Tibial nerve (tissue), 4 donors: ENCODE measurements at regions not wholly inside any gene's neighbourhood (a gene's known extent, or its start where the extent isn't known, plus 50 kb on each side); places are given as distances from the start of the nearest gene placed in this dataset.

ENCODE experiments used
- DNase-seq, 2 donors: peaks; one replicate each; pipeline ENCODE4 v3.0.0-alpha.2; 2019; ENCODE audit warnings: low spot score in 2 of 2
- H3K27ac ChIP-seq, 4 donors: fragments of 200-600 bp; sonication (generic) in 3 of 4; one replicate each; pipeline ENCODE4 v1.5.1; 2017 to 2019; ENCODE audit warnings: mild to moderate bottlenecking in 1 of 4
- H3K27me3 ChIP-seq, 2 donors: fragments of 200-600 bp; sonication (generic) in 1 of 2; one replicate each; pipeline versions ENCODE4 v1.5.1 to v1.6.0; 2017 to 2019
- H3K36me3 ChIP-seq, 3 donors: fragments of 200-600 bp; sonication (generic); one replicate each; pipeline ENCODE4 v1.5.1; 2018 to 2019
- H3K4me1 ChIP-seq, 4 donors: fragments of 200-600 bp; sonication (generic) in 3 of 4; one replicate each; pipeline ENCODE4 v1.5.1; 2017 to 2019
- H3K4me3 ChIP-seq, 4 donors: fragments of 200-600 bp; sonication (generic) in 3 of 4; one replicate each; pipeline ENCODE4 v1.5.1; 2017 to 2019; ENCODE audit warnings: mild to moderate bottlenecking in 1 of 4, moderate library complexity in 1 of 4
- H3K9me3 ChIP-seq, 4 donors: fragments of 200-600 bp; sonication (generic) in 3 of 4; one replicate each; pipeline ENCODE4 v1.5.1; 2017 to 2019
- EP300 ChIP-seq, 2 donors: sonication (generic); formaldehyde crosslinking; IDR thresholded peaks; one replicate each; pipeline ENCODE4 v1.6.1; 2017; ENCODE audit warnings: antibody characterized with exemption in 2 of 2, mild to moderate bottlenecking in 1 of 2
- POLR2A ChIP-seq, 2 donors: fragments of 450-650 bp; IDR thresholded peaks; one replicate each; pipeline ENCODE4 v1.6.1; 2017; ENCODE audit warnings: antibody characterized with exemption in 2 of 2, mild to moderate bottlenecking in 2 of 2, moderate library complexity in 2 of 2
- WGBS, 2 donors: methylation state at CpG; one replicate each; pipeline ENCODE4 v1.1.5; 2018; 5-methylcytosine and 5-hydroxymethylcytosine counted together
- TF ChIP-seq, protein P1 (sequence below), 5 experiments: fragments of 200-600 bp in 3 of 5; fragments of 450-650 bp in 2 of 5; sonication (generic) in 3 of 5; IDR thresholded peaks; one replicate each; pipeline ENCODE4 v1.5.1; 2016 to 2019; ENCODE audit warnings: antibody characterized with exemption in 5 of 5, mild to moderate bottlenecking in 3 of 5, moderate library complexity in 2 of 5

DNA sequence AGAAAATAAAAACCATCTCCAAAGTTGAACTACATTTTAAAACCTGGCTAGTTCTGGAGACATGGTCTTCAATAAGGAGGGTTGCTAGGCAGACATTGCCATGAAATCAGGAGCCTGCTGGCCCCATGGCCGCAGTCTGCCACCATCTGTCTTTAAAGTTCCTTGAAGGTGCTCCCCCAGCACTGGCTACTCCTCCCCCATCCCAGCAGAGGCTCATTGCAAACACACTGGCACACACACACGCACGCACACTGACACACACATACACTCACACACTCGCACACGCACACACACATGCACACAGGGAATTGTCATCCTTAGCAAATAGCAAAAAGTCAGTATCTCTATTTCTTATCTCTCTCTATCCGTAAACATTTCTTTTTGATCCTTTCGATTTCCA is 68.4 kb downstream of the ZIC5 start:
- Histone ChIP-seq H3K9me3 (no peaks in the 10 kb centered on the region), H3K27me3 (peaks cover 0 to 45% of the 10 kb centered on the region in 2 donors), H3K4me1 (no peaks in the 10 kb centered on the region), H3K4me3 (no peak overlapping the region), H3K27ac (no peak overlapping the region), H3K36me3 (no peaks in the 10 kb centered on the region)
- DNase-seq, result no peak
- 68 to 80% methylated on average over 7 of the region's 7 CpGs for WGBS, 2 donors
- TF ChIP-seq, protein P1, sequence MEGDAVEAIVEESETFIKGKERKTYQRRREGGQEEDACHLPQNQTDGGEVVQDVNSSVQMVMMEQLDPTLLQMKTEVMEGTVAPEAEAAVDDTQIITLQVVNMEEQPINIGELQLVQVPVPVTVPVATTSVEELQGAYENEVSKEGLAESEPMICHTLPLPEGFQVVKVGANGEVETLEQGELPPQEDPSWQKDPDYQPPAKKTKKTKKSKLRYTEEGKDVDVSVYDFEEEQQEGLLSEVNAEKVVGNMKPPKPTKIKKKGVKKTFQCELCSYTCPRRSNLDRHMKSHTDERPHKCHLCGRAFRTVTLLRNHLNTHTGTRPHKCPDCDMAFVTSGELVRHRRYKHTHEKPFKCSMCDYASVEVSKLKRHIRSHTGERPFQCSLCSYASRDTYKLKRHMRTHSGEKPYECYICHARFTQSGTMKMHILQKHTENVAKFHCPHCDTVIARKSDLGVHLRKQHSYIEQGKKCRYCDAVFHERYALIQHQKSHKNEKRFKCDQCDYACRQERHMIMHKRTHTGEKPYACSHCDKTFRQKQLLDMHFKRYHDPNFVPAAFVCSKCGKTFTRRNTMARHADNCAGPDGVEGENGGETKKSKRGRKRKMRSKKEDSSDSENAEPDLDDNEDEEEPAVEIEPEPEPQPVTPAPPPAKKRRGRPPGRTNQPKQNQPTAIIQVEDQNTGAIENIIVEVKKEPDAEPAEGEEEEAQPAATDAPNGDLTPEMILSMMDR (IDR thresholded peaks at IDR 0.05), result no peak
- TF ChIP-seq POLR2A (IDR thresholded peaks at IDR 0.05), result no peak
- no peak for TF ChIP-seq EP300 (IDR thresholded peaks at IDR 0.05)

DNA sequence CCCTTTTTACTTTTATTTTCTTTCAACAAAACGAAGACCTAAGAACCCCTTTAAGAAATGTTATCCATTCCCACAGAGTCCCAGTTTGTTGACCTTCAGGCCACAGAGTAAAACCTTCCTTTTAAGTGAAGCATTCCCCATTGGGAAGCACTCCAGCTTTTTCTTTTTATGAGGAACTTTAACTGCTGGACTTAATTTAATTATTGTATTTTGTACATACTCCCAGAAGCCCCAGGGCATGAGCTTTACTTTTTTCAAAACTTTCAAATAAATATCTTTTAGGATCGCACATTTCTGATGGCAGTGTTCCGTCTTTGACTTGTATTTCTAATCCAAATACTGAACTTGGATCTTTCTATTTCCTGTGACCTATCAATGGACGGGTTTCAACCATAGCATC is 68.9 kb downstream of the ZIC5 start:
- peaks cover 0 to 45% of the 10 kb centered on the region in 2 donors for H3K27me3 ChIP-seq
- no peaks in the 10 kb centered on the region for H3K9me3 ChIP-seq
- 34 to 53% methylated on average over 4 of the region's 4 CpGs for WGBS, 2 donors
- no peak overlapping the region for H3K4me3 ChIP-seq
- H3K36me3 ChIP-seq, result no peaks in the 10 kb centered on the region
- H3K4me1 ChIP-seq, result no peaks in the 10 kb centered on the region
- no peak for DNase-seq
- no peak overlapping the region for H3K27ac ChIP-seq
- no peak for TF ChIP-seq EP300 (IDR thresholded peaks at IDR 0.05)
- TF ChIP-seq, protein P1 (IDR thresholded peaks at IDR 0.05), result no peak
- TF ChIP-seq POLR2A (IDR thresholded peaks at IDR 0.05), result no peak

DNA sequence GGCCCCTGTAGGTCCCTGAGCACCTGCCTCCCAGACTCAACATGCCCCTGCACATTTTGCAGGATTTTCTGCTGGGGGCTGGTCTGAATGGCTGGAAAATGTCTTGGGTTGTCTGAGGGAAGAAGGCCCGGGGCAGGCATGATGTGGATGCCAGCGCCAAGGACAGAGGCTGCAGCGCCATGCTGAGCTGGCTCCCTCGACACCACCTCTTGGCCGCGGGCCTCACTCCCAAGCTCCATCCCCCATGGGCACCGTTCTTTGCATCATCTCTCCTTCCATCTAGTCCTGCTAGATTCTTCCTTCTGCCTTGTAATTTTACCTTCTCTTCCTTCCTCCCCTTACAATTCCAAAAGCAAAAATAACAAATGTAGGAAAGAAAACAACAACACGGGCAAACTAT is 70.6 kb downstream of the ZIC5 start:
- 86 to 89% methylated on average over 8 of the region's 8 CpGs for WGBS, 2 donors
- DNase-seq, result no peak
- H3K9me3 ChIP-seq, result no peaks in the 10 kb centered on the region
- H3K27ac ChIP-seq, result no peak overlapping the region
- H3K27me3 ChIP-seq, result peaks cover 2 to 59% of the 10 kb centered on the region in 2 donors
- H3K4me3 ChIP-seq, result no peak overlapping the region
- H3K36me3 ChIP-seq, result no peaks in the 10 kb centered on the region
- H3K4me1 ChIP-seq, result peaks cover 0 to 5% (median 0%) of the 10 kb centered on the region in 4 donors
- TF ChIP-seq, protein P1 (IDR thresholded peaks at IDR 0.05), result no peak
- no peak for TF ChIP-seq EP300 (IDR thresholded peaks at IDR 0.05)

DNA sequence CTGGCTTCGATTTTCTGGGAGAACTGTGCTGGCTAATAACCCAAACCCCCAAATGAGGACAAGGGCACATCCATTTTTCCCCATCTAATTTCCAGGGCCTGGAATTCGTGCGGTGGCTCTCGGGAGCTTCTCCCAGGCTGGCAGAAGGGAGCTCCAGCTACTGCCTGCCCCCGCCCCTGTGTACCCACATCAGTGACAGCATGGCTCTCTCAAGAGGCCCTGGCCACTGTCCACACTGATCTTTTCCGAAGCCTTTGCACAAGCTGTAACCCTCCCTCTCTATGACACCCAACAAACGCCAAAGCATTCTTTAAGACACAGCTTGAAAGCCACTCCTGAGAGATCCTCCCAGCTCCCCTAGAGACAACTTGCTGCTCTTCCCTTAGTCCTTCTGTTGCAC is 73.1 kb downstream of the ZIC5 start:
- Histone ChIP-seq H3K27ac (no peak overlapping the region), H3K9me3 (no peaks in the 10 kb centered on the region), H3K36me3 (no peaks in the 10 kb centered on the region), H3K4me3 (no peak overlapping the region), H3K4me1 (peaks cover 0 to 19% (median 10%) of the 10 kb centered on the region in 4 donors), H3K27me3 (peaks cover 2 to 66% of the 10 kb centered on the region in 2 donors)
- TF ChIP-seq EP300 (IDR thresholded peaks at IDR 0.05) (no peak), POLR2A (IDR thresholded peaks at IDR 0.05) (no peak)
- TF ChIP-seq, protein P1 (IDR thresholded peaks at IDR 0.05), result no peak
- WGBS, 2 donors, result 62% methylated on average over 7 of the region's 7 CpGs
- DNase-seq, result no peak

DNA sequence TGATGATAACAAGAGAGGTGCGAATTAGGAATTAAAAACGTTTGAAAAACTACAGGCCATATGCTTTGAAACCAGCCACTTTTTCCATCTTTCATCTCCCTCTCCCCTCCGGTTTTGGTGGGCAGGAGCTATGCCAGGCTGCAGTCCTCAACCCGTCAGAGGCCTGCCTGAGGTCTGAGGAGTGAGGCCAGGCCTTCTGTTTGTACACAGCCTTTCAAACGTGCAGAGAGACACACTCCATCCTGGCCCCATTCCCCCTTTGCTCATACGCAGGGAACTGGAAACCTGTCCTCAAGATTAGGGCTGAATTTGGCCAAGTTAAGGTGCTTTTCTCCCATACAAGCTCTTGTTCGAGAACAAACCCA is 74.5 kb downstream of the ZIC5 start:
- WGBS, 2 donors, result 85 to 92% methylated on average over 7 of the region's 7 CpGs
- Histone ChIP-seq H3K9me3 (no peaks in the 10 kb centered on the region), H3K36me3 (no peaks in the 10 kb centered on the region), H3K27ac (no peak overlapping the region), H3K4me1 (peaks cover 0 to 19% (median 10%) of the 10 kb centered on the region in 4 donors), H3K4me3 (no peak overlapping the region), H3K27me3 (peaks cover 2 to 76% of the 10 kb centered on the region in 2 donors)
- no peak for DNase-seq
- TF ChIP-seq, protein P1 (IDR thresholded peaks at IDR 0.05), result no peak
- TF ChIP-seq POLR2A (IDR thresholded peaks at IDR 0.05) (no peak), EP300 (IDR thresholded peaks at IDR 0.05) (no peak)
